HG02981 (cell line): ENCODE measurements at regions not wholly inside any gene's neighbourhood (a gene's known extent, or its start where the extent isn't known, plus 50 kb on each side); places are given as distances from the start of the nearest gene placed in this dataset.
"Not testable (repeated sequence)": the region's sequence is repeated elsewhere in the genome, so short reads cannot be mapped to it uniquely, and the experiment has no call there.

ENCODE experiments used
- ATAC-seq: cut with Tn5 transposase; IDR thresholded peaks from one replicate; pipeline ENCODE4 v1.9.1; 2021; ENCODE audit warnings: mild to moderate bottlenecking, moderate library complexity; ENCODE audit not compliant: unreplicated experiment

- not testable (repeated sequence) for ATAC-seq
These were observed 129.7 kb downstream of the FAM72C start for GRCh38 chr1:143842058-143842457.

DNA sequence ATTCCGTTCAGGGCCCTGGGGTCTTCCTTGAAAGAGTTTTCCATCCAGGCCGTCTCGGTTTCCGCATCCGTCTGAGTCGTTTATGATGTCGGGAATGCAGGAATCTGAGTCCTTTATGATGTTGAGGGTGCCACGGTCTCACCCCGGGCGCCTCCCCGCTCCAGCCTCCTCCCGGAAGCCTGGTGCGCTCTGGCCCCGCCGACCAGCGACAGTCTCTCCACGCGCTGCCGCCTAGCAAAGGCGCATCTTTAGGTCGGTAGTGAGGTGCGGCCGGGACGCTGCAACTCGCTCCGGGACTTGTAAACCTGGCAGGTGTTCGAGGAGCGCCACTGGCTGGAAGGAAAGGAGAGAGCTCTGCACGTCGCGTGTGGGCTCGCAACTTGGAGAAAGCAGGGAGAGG, 132.6 kb downstream of the FAM72C start:
- ATAC-seq, result not testable (repeated sequence)

DNA sequence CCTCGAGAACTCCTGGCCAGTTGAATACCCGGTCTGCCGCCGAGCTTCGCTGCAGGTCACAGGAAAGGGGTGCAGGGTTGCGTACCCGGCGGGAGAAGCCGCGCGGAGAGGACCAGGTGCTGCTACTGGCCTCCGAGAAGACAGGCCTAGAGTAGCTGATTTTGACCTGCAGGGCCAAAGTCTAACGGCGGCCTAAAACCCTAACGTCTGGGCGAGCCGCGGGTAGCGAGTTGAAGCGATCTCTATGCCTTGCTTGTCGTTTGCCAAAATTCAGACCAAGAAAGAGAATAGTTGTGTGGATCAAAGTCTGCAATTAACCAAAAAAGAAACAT, 133.2 kb downstream of the FAM72C start:
- ATAC-seq, result not testable (repeated sequence)

- not testable (repeated sequence) for ATAC-seq
These were observed 133.7 kb downstream of the FAM72C start for GRCh38 chr1:143837924-143838597.

GRCh38 chr1:143833376-143833775, 138.4 kb downstream of the FAM72C start:
- not testable (repeated sequence) for ATAC-seq

DNA sequence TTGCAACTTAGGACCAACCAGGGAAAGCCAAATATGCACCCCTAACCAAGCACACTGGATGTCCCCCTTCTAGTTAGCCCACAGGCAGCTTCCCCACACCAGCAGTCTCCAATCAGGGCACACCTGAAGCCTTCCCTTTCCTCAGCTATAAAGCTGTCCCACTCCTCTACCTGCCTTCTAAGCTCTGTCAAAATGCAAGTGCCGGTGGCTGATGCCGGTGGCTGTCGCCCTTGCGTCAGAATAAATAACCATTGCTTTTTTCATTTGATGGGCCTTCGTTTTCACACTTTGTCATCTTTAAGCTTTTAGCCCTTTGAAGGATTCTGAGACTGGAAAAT, 139.4 kb downstream of the FAM72C start:
- not testable (repeated sequence) for ATAC-seq

GRCh38 chr1:143831479-143832378, 140.1 kb downstream of the FAM72C start:
- not testable (repeated sequence) for ATAC-seq

DNA sequence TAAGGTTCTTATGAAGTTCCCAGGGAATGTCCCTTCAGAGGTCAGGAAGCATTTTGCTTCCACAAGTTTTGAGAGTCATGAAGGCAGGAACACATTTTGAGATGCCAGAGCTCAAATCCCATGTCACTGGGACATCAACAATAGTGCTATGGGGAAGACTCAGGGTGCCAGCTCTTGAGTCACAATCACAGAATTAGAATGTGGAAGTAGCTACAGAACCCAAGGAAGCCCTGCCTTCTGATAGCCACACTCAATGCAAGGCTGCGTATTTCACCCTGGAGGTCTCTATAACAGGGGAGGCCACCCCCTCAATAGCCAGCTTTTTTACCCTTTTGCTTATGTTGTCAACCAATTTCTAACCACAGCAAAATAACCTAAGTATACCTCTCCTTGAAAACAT, 145.6 kb downstream of the FAM72C start:
- not testable (repeated sequence) for ATAC-seq

- ATAC-seq, result not testable (repeated sequence)
These were observed 147.5 kb downstream of the FAM72C start for GRCh38 chr1:143824266-143824665.

- not testable (repeated sequence) for ATAC-seq
These were observed 151.7 kb downstream of the FAM72C start for GRCh38 chr1:143820058-143820457.

- not testable (repeated sequence) for ATAC-seq
These were observed 155.4 kb downstream of the FAM72C start for GRCh38 chr1:143816369-143816768.

DNA sequence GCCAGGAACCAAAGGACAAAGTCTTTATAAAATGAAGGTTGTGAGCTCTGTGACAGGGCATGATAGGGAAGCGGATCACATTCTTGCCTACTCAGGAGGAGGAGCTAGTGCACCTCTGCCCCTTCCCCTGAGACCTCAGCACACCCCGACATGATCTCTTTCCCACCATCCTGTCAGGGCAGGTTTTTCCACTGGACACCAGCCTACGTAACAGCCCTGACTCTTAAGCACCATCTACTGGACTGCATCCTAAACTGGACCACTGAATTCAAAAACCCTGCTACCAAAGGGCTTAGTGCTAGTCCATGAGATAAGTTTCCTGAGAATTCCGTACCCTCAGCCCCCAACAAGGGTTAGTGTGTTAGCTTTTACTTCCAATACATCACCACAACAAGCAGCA, 166.4 kb downstream of the FAM72C start:
- ATAC-seq, result not testable (repeated sequence)

DNA sequence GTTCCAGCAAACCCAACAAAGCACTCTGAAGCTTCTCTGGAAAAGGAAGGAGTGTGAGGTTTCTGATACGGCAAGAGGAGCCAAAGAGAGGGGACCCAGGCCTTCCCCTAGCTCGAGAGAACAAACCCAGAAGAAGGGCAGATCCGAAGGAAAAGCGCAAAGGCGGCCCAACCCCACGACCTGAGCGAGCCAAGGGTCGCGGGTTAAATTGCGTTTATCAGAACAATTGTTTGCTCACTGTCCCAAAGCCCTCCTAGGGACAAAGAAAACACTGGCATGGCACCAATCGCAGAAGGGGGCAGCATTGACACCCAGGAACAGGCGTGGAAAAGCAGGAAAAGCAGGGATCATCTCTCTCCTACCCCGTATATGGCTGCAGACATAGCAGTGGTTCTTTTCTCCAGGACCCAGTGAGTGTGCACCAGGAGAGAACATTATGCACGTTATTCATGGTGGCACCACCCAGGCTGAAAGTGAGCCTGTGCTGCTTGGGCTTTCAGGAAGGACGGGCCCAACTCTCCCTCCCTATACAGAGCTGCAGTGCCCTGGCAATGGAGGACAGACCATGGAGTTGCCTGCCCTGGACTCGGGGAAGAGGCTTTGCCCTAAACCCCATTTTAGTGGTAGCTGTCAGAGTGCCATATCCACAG, 167.0 kb downstream of the FAM72C start:
- not testable (repeated sequence) for ATAC-seq

- ATAC-seq, result peak; percentile 45
These were observed 167.8 kb downstream of the FAM72C start for GRCh38 chr1:143803927-143804411.

DNA sequence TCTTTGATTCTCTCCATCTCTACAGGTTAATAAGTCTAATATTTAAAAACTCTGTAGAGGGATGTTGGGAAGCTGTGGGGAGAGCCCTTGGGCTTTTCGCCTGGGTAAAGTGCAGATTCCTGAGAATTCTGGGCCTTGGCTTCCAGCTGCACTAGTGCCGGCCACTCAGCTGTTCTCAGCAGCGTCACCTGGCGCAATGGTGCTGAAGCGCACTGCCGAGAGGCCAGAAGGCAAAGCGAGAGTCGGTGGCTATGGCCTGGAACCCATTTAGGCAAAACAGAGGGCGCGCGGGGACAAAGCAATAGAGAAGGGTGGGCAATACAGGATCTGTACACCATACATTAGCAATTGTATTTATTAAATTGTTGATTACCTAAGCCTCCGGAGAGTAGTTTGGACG, 168.7 kb downstream of the FAM72C start:
- peak; percentile 31 for ATAC-seq

DNA sequence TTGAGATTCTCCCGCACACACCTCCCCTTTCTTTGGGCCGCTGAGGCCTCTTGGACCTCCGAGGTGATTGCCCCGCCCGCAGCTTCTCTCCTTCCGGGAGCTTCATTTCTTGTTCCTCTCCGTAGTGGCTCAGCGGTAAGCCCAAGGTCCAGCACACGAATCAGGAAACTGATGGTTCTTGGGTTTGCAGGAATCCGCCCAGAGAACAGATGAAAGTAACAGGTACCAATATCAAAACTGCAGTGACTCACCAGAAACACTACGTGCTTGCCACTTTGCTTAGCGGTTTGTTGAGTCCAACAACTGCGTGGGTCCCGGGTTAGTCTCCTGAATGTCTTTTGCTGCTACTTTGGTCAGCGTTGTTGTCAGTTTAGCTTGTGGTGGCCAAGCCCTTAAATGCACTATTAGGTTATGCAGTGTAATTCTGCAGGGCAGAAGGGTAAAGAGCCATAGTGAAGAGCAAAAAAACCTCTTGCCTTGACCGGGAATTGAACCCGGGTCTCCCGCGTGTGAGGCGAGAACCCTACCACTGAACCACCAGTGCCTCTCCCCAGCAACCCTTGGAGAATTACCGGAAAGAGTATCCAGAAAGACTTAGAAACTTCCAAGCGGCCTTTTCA, 172.1 kb downstream of the FAM72C start:
- peak; percentile 63 for ATAC-seq

- ATAC-seq, result not testable (repeated sequence)
These were observed 175.4 kb downstream of the FAM72C start for GRCh38 chr1:143796369-143796768.

DNA sequence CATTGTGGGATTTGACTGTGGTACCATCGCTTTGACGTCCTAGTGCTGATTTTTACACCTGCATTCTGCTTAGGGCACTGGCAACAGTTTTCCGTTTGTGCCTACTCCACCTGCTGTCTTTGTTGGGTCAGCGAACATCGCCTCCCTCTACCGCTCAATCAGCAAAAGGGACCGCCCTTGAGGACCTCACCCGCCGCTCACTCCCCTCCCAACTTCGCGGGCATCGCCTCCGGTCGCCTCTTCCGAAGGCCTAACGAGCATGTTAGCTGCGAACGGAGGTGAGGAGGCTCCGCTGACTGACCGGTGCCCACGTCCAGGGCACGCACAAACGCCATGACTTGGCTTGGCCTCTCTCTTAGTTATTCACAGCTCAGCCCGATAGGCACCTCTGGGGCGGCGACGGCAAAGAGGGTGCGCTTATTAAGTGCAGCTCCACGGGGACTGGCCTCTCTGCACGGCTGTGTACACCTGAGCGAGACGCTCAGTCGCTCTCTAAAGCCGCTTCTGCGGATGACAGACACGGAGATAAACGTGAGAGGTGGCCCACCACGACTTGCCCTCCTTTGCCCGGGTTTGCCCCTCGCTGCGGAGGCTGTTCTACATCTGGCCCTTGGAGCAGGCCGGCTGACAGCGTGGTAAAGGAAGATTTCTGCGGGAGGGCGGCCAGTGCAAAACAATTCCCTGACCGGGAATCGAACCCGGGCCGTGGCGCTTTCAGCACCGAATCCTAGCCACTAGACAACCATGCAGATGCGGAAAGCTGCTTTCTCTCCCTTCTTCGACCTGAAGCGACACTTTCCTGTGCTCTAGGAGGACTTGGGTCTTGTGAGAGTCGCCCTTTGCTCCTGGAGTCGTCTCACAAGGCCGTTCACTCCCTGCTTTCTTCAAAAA, 179.5 kb downstream of the FAM72C start:
- not testable (repeated sequence) for ATAC-seq

DNA sequence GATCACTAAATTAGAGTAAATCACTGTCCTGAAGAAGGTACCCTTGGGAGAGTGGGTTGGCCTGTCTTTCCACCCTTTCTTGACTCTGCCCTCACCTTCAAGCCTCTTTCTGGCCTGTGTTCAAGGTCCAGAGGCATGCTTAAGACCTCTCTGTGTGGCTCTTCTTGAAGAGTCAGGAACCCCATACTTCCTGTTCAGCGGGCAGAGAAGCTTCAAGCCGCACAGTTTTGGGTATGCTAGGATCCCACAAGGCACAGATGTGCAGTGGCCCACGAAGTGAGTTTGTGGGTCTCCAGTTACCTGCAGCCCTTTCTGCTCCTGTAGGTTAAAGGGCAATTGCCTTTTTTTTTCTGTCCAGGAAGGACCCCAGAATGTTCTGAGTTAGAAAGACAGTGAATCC, 185.4 kb downstream of the FAM72C start:
- ATAC-seq, result not testable (repeated sequence)

DNA sequence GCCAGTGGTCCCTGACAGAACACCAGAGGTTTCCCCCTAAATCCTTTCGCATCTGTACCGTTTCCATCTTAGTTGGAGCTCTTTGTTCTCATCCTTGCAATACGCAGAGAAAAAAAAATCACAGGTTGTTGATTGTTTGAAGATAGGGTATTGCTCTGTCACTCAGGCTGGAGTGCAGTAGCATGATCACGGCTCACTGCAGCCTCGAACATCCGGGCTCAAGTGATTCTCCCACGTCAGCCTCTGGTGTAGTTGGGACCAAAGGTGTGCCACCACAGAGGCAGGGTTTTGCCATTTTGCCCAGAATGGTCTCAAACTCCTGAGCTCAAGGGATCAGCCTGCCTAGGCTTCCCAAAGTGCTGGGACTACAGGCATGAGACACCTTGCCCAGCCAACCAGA, 185.9 kb downstream of the FAM72C start:
- not testable (repeated sequence) for ATAC-seq
